Breast epithelium (tissue), 3 donors: ENCODE measurements at regions not wholly inside any gene's neighbourhood (a gene's known extent, or its start where the extent isn't known, plus 50 kb on each side); places are given as distances from the start of the nearest gene placed in this dataset.

Source experiments
- CTCF ChIP-seq, 3 donors: fragments of 450-650 bp; IDR thresholded peaks; one replicate each; pipeline ENCODE4 v1.5.1; 2016 to 2017; ENCODE audit warnings: antibody characterized with exemption in 3 of 3, mild to moderate bottlenecking in 3 of 3, moderate library complexity in 3 of 3
- POLR2AphosphoS5 ChIP-seq, 3 donors: sonication (generic); formaldehyde crosslinking; IDR thresholded peaks; one replicate each; pipeline ENCODE4 v1.6.1; 2017; ENCODE audit warnings: antibody characterized with exemption in 3 of 3

GRCh38 chr17:34015253-34015652, 239.8 kb upstream of the CCL2 start:
- TF ChIP-seq CTCF (IDR thresholded peaks at IDR 0.05) (no peak), POLR2AphosphoS5 (IDR thresholded peaks at IDR 0.05) (no peak)
